Heart right ventricle (tissue), 16 donors: ENCODE measurements at regions not wholly inside any gene's neighbourhood (a gene's known extent, or its start where the extent isn't known, plus 50 kb on each side); places are given as distances from the start of the nearest gene placed in this dataset.

Source experiments
- ATAC-seq, 8 donors: fragments of 200-7000 bp; cut with Tn5 transposase; one replicate each; pipeline ENCODE4 v1.9.1; 2020; ENCODE audit warnings: mild to moderate bottlenecking in 8 of 8, moderate library complexity in 8 of 8, moderate number of reproducible peaks in 1 of 8
- DNase-seq, 2 donors: peaks; one replicate each; pipeline ENCODE4 v3.0.0-alpha.2; 2020
- H3K27ac ChIP-seq, 10 donors: fragments of 200-600 bp; sonication (generic) in 2 of 10; one replicate each; pipeline versions ENCODE4 v1.5.0 to v1.8.0; 2020 to 2022; ENCODE audit warnings: mild to moderate bottlenecking in 3 of 10
- H3K27me3 ChIP-seq, 7 donors: fragments of 200-600 bp; one replicate each; pipeline ENCODE4 v1.8.0; 2021 to 2022; ENCODE audit warnings: mild to moderate bottlenecking in 2 of 7
- H3K36me3 ChIP-seq, 9 donors: fragments of 200-600 bp; sonication (generic) in 1 of 9; one replicate each; pipeline versions ENCODE4 v1.5.0 to v1.8.0; 2020 to 2022; ENCODE audit warnings: mild to moderate bottlenecking in 2 of 9
- H3K4me1 ChIP-seq, 9 donors: fragments of 200-600 bp; sonication (generic) in 1 of 9; one replicate each; pipeline versions ENCODE4 v1.5.0 to v1.8.0; 2020 to 2022; ENCODE audit warnings: mild to moderate bottlenecking in 4 of 9
- H3K4me3 ChIP-seq, 10 donors: fragments of 200-600 bp; sonication (generic) in 2 of 10; one replicate each; pipeline versions ENCODE4 v1.5.0 to v1.8.0; 2020 to 2022; ENCODE audit warnings: mild to moderate bottlenecking in 7 of 10, moderate library complexity in 2 of 10
- H3K9me3 ChIP-seq, 11 donors: fragments of 200-600 bp in 10 of 11; sonication (generic) in 2 of 11; one replicate each; pipeline versions ENCODE4 v1.5.0 to v1.8.0; 2013 to 2022; ENCODE audit warnings: mild to moderate bottlenecking in 2 of 11, control low read depth in 1 of 11, moderate library complexity in 1 of 11
- WGBS, 2 donors: extraction: QIAGEN DNeasy Blood & Tissue Kit; methylation state at CpG; one replicate each; pipeline ENCODE4 v1.1.7; 2013; ENCODE audit warnings: inconsistent platforms in 1 of 2; 5-methylcytosine and 5-hydroxymethylcytosine counted together
- intact Hi-C, 10 donors: fragments of 100-400 bp; cut with DNase I; formaldehyde crosslinking; loops; one replicate each; pipeline versions ENCODE4 v1.11.1 to v1.14.2; 2022
- microRNA-seq, 2 donors: library from miRNA; unstranded; fragments of <30 nt; microRNA quantifications; one replicate each; pipeline ENCODE4 v1.2.0, GENCODE V29; 2021
- TF ChIP-seq, protein P1 (sequence below), 9 donors: fragments of 200-600 bp; sonication (generic) in 2 of 9; IDR thresholded peaks; one replicate each; pipeline versions ENCODE4 v1.5.0 to v1.8.0; 2021 to 2022; ENCODE audit warnings: antibody characterized with exemption in 9 of 9, mild to moderate bottlenecking in 5 of 9, moderate library complexity in 1 of 9
- donor health status: Arrhythmogenic right ventricular cardiomyopathy.
- donor health status: ischemic (EF 13 %, LVEDD 7.1; RV severe dilation, severe dysfunction).
- donor health status: healthy with polysubstance abuse.
- donor health status: DM: no; HTN: yes; CAD: no.
- donor health status: DM: no; HTN: no; CAD: no.
- donor health status: ischemic (EF 25% LVEDD 6.9; RV normal size, moderate dysfunction).
- donor health status: ischemic (EF 25% LVEDD 5.7; RV mildly dilated, moderate dysfunction).
- donor health status: healthy.
- donor health status: DM: yes; HTN: yes; CAD: no.
- donor health status: Ischemic cardiomyopathy.
- donor health status: ischemic (EF 35%, LVEDD 5.7; RV mildly dilated, moderate dysfunction).
- donor health status: nonischemic (EF 11% LVEDD 7.7; RV severe dilation, severe dysfunction).
- donor health status: DM: yes; HTN: yes; CAD: no.
- donor health status: PGD.
- donor health status: ischemic (EF 29% LVEDD 5.4; RV normal size, mild dysfunction).
- donor health status: nonischemic (EF 23%, LVEDD 6.1; RV moderate dilation, normal function).

DNA sequence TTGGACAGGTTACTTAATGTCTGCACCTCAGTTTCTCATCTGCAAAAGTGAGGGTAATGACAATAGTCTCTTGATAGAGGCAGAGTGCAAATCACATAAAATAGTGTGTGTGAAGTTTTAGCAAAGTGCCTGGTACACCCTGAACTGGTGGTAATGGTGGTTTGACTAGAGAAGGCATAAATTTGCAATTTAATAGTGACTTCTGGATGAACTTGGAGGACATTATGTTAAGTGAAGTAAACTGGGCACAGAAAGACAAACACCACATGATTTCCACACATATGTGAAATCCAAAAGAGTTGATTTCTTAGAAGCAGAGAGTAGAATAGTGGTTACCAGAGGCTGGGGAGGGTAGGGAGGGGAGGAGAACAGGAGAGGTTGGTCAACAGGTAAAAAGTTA lies 54.8 kb upstream of the FUT8 start:
- H3K27ac ChIP-seq: peak overlapping the region in 2 of 10 donors; percentile 20 to 44

DNA sequence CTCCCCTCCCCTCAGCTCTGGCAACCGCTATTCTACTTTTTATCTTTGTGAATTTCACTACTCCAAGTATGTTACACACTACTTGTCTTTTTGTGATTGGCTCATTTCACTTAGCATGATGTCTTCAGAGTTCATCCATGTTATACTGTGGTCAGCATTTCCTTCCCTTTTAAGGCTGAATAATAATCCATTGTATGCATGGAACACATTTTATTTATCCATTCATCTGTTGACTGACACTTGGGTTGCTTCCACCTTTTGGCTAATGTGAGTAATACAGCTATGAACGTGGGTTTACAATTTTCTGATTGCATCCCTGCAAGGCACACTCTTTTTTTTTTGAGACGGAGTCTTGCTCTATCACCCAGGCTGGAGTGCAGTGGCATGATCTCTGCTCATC lies 53.0 kb upstream of the FUT8 start:
- Histone ChIP-seq H3K4me3 (no peak overlapping the region), H3K9me3 (no peaks in the 10 kb centered on the region), H3K4me1 (peaks cover 0 to 26% (median 12%) of the 10 kb centered on the region in 9 donors), H3K27me3 (no peaks in the 10 kb centered on the region), H3K36me3 (no peaks in the 10 kb centered on the region), H3K27ac (no peak overlapping the region)
- TF ChIP-seq, protein P1, sequence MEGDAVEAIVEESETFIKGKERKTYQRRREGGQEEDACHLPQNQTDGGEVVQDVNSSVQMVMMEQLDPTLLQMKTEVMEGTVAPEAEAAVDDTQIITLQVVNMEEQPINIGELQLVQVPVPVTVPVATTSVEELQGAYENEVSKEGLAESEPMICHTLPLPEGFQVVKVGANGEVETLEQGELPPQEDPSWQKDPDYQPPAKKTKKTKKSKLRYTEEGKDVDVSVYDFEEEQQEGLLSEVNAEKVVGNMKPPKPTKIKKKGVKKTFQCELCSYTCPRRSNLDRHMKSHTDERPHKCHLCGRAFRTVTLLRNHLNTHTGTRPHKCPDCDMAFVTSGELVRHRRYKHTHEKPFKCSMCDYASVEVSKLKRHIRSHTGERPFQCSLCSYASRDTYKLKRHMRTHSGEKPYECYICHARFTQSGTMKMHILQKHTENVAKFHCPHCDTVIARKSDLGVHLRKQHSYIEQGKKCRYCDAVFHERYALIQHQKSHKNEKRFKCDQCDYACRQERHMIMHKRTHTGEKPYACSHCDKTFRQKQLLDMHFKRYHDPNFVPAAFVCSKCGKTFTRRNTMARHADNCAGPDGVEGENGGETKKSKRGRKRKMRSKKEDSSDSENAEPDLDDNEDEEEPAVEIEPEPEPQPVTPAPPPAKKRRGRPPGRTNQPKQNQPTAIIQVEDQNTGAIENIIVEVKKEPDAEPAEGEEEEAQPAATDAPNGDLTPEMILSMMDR (IDR thresholded peaks at IDR 0.05): peak in 1 of 9 donors; percentile 15
- intact Hi-C loops: loop anchor here in 1 of 10 donors (10.0 kb wide), 1 partner anchor 135 kb away; no protein-coding TSS in a partner anchor
- DNase-seq (no peak), ATAC-seq (no peak)
- WGBS, 2 donors: 48 to 62% methylated on average over 3 of the region's 3 CpGs

More for the DNA sequence above, 54.8 kb upstream of the FUT8 start:
- Histone ChIP-seq H3K9me3 (no peaks in the 10 kb centered on the region), H3K27me3 (no peaks in the 10 kb centered on the region), H3K4me3 (no peak overlapping the region), H3K36me3 (no peaks in the 10 kb centered on the region), H3K4me1 (peaks cover 0 to 26% (median 12%) of the 10 kb centered on the region in 9 donors)
- no peak for ATAC-seq
- no peak for DNase-seq
- TF ChIP-seq, protein P1 (IDR thresholded peaks at IDR 0.05): no peak
- intact Hi-C loops: loop anchor here in 1 of 10 donors (10.0 kb wide), 1 partner anchor 133 kb away; no protein-coding TSS in a partner anchor

DNA sequence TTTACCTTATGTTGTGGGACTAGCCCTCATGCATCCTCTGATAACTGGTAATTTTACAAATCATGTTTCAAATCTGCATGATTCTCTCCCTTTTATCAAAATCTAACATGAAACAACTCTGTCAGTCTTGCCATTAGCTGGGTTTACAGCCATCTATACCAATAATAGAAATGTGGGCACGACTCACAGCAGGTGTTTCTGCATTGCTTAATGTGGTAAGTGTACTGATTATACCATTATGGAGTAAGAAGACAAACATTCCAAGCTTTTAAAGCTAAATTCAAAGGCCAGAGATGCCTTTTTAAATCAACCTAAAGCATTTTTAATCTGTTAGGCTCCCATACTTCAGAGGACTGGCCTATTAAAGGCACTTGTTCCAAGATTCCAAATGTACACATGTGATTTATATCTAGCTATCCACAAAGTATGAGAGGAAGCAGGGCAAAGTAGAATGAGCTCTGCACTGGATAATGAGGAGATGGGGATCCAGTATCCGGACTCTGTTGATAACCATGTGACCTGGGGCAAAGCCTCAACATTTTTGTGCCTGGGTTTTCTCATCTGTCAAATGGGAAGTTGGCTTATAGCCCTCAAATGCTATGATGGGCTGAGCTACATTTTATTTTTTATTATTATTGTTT lies 52.3 kb upstream of the FUT8 start:
- Histone ChIP-seq H3K36me3 (no peaks in the 10 kb centered on the region), H3K9me3 (no peaks in the 10 kb centered on the region), H3K27me3 (no peaks in the 10 kb centered on the region), H3K27ac (no peak overlapping the region), H3K4me3 (no peak overlapping the region), H3K4me1 (peaks cover 0 to 26% (median 12%) of the 10 kb centered on the region in 9 donors)
- TF ChIP-seq, protein P1 (IDR thresholded peaks at IDR 0.05): no peak
- ATAC-seq: no peak
- no peak for DNase-seq
- intact Hi-C loops: no loop called here
- 30 to 39% methylated on average over 2 of the region's 2 CpGs for whole genome bisulfite sequencing, 2 donors

DNA sequence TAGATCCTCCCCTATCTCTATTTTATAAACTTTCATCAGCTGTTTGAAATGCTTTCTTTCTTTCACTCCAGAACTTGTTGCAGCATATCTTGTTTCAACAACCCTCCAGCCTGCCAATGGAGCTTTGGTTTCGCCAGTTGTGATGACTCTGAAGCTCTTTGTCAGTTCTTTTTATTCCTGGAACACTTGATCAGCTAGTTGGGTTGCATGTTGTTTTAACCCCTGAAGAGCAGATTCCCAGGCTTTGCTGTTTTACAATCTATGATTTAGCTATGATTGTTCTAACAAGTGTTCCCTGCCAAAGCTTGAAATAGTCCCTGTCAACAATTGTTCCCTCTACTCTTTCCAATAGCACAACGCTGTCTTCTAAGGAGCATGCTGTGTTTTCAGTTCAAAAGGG lies 50.6 kb upstream of the FUT8 start:
- H3K27me3 ChIP-seq: no peaks in the 10 kb centered on the region
- peak overlapping the region in 7 of 10 donors; percentile 3 to 46 (median 16) for H3K27ac ChIP-seq
- WGBS, 2 donors: 16 to 29% methylated on average over 2 of the region's 2 CpGs
- no peaks in the 10 kb centered on the region for H3K9me3 ChIP-seq
- intact Hi-C loops: no loop called here
- H3K36me3 ChIP-seq: no peaks in the 10 kb centered on the region
- TF ChIP-seq, protein P1 (IDR thresholded peaks at IDR 0.05): no peak
- no peak overlapping the region for H3K4me3 ChIP-seq
- peak in 1 of 2 donors; percentile 49 for DNase-seq
- ATAC-seq: peak; percentile 56 to 85 (median 70)
- H3K4me1 ChIP-seq: peaks cover 0 to 20% (median 12%) of the 10 kb centered on the region in 9 donors

Small RNA genes lying in the stretch of these regions (microRNA-seq; reads per million reads assigned to microRNA genes)
- 0 reads per million in 2 donors for gene MIR4708
